ENCODE measurements at regions not wholly inside any gene's neighbourhood (a gene's known extent, or its start where the extent isn't known, plus 50 kb on each side); places are given as distances from the start of the nearest gene placed in this dataset.

GRCh38 chr3:74273555-74274402, 340.7 kb downstream of the CNTN3 start:
- TF ChIP-seq EZH2 (IDR thresholded peaks at IDR 0.05; ENCODE audit: insufficient read depth, poor library complexity, severe bottlenecking) (no peak), EZH2phosphoT487 (IDR thresholded peaks at IDR 0.05; ENCODE audit: insufficient read depth, low read depth) (no peak)

Data from GM23248 (cell line).